Panc1 (cell line): ENCODE measurements at regions not wholly inside any gene's neighbourhood (a gene's known extent, or its start where the extent isn't known, plus 50 kb on each side); places are given as distances from the start of the nearest gene placed in this dataset.

Source experiments
- ATAC-seq: fragments of 200-7000 bp; cut with Tn5 transposase; 2 replicates; pipeline ENCODE4 v1.9.1; 2020; ENCODE audit warnings: mild to moderate bottlenecking, moderate library complexity
- BruUV-seq: library from RNA; stranded (reverse); fragments of 400-500 nt; replicated peaks from 2 replicates; lab custom pipeline; 2021; lab: Mats Ljungman, UMichigan
- CTCF ChIA-PET: fragments of 300-600 bp; sonication (Branson Sonifier 250); formaldehyde crosslinking; loops from one replicate; lab custom pipeline; 2022; ENCODE audit warnings: antibody characterized with exemption; lab: Charles Lee
- POLR2A ChIA-PET: fragments of 300-600 bp; sonication (Branson Sonifier 250); formaldehyde crosslinking; loops from one replicate; lab custom pipeline; 2022; ENCODE audit warnings: antibody characterized with exemption; lab: Charles Lee
- DNase-seq: peaks from one replicate; pipeline ENCODE4 v3.0.0-alpha.2; 2010; ENCODE audit warnings: low read depth, low spot score
- H3K27ac ChIP-seq: 2 replicates; pipeline ENCODE4 v1.5.1; 2011; ENCODE audit warnings: mild to moderate bottlenecking, low read length, inconsistent platforms
- H3K27me3 ChIP-seq: fragments of 200-500 bp; sonication (Bioruptor generic); 2 replicates; pipeline ENCODE4 v1.6.0; 2014; ENCODE audit warnings: low read length, inconsistent platforms; ENCODE audit not compliant: control insufficient read depth, insufficient read depth
- H3K36me3 ChIP-seq: fragments of 200-500 bp; sonication (Bioruptor generic); 2 replicates; pipeline ENCODE4 v1.5.1; 2014; ENCODE audit warnings: inconsistent platforms, mild to moderate bottlenecking, low read length, moderate library complexity; ENCODE audit not compliant: control insufficient read depth, insufficient read depth
- H3K4me1 ChIP-seq: 2 replicates; pipeline ENCODE4 v1.5.1; 2011; ENCODE audit warnings: inconsistent platforms, mild to moderate bottlenecking, low read length, moderate library complexity; ENCODE audit not compliant: control insufficient read depth, insufficient read depth
- H3K4me3 ChIP-seq, 2 experiments: 2 replicates each; pipeline ENCODE4 v1.5.1; 2011 to 2012; ENCODE audit warnings: low read depth in 2 of 2, low read length in 2 of 2, mild to moderate bottlenecking in 2 of 2, inconsistent platforms in 1 of 2, moderate library complexity in 1 of 2
- H3K9me3 ChIP-seq: fragments of 200-500 bp; sonication (Bioruptor generic); 2 replicates; pipeline ENCODE4 v1.5.1; 2014; ENCODE audit warnings: low read depth, mild to moderate bottlenecking, inconsistent platforms, low read length, moderate library complexity; ENCODE audit not compliant: control insufficient read depth, insufficient read depth
- POLR2AphosphoS5 ChIP-seq: IDR thresholded peaks from 2 replicates; pipeline ENCODE4 v1.6.1; 2012; ENCODE audit warnings: mild to moderate bottlenecking, low read depth, low read length, moderate library complexity
- REST ChIP-seq, 2 experiments: IDR thresholded peaks; 2 replicates each; pipeline ENCODE4 v1.6.1; 2011 to 2012; ENCODE audit warnings: low read depth in 2 of 2, control low read depth in 1 of 2, low read length in 1 of 2, mild to moderate bottlenecking in 1 of 2, moderate library complexity in 1 of 2; ENCODE audit not compliant: insufficient read depth in 1 of 2
- SIN3A ChIP-seq: IDR thresholded peaks from 2 replicates; pipeline ENCODE4 v1.6.1; 2012; ENCODE audit warnings: low read depth, mild to moderate bottlenecking, low read length, moderate library complexity, borderline replicate concordance; ENCODE audit not compliant: insufficient read depth
- TCF7L2 ChIP-seq: IDR thresholded peaks from 2 replicates; pipeline ENCODE4 v1.6.1; 2011; ENCODE audit warnings: mild to moderate bottlenecking, low read depth, low read length, inconsistent platforms
- in situ Hi-C: cut with HindIII; loops from 2 replicates; pipeline ENCODE4 v1.10.0; 2016; ENCODE audit warnings: low sequenced_read_pairs, low pct_unique_long_range_greater_than_20kb
- intact Hi-C: fragments of 100-400 bp; cut with micrococcal nuclease; formaldehyde crosslinking; loops from one replicate; pipeline ENCODE4 v1.10.0; 2022; ENCODE audit not compliant: unreplicated experiment
- TF ChIP-seq, protein P1 (sequence below): fragments of 450-650 bp; IDR thresholded peaks from 2 replicates; pipeline ENCODE4 v1.5.1; 2017; ENCODE audit warnings: mild to moderate bottlenecking

DNA sequence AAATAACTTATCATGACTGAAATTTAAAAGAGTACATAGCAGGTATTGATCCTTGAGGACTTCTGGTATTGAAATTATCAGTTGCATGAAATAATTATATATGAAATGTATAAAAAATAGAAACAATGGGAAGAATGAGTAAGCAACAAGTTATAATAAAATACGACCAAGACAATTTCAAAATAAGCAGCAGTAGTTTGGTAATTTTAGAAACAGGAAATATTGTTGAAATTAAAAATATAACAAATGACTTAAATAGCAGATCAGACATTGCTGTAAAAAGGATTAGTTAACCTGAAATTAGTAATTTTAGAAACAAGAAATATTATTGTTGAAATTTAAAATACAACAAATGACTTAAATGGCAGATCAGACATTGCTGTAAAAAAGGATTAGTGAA is 152.3 kb downstream of the BTC start:
- in situ Hi-C loops, result no loop called here
- no peak overlapping the region for H3K27ac ChIP-seq

GRCh38 chr4:74649193-74649592 is 145.1 kb downstream of the BTC start:
- no peak overlapping the region for H3K27ac ChIP-seq
- no peaks in the 10 kb centered on the region; the same call in 1 of the 2 replicates for H3K4me1 ChIP-seq
- no peaks in the 10 kb centered on the region for H3K27me3 ChIP-seq
- intact Hi-C loops (no loop called here), in situ Hi-C loops (no loop called here)
- ATAC-seq, result no peak
- no peaks in the 10 kb centered on the region for H3K9me3 ChIP-seq
- BruUV-seq, result no TSS peak
- ChIA-PET CTCF (no interaction called here), POLR2A (no interaction called here)
- TF ChIP-seq TCF7L2 (no peak), REST (IDR thresholded peaks at IDR 0.05; ENCODE audit: insufficient read depth in 1 of 2, low read depth in 2 of 2, low read length in 1 of 2) (no peak), POLR2AphosphoS5 (no peak), SIN3A (no peak)
- TF ChIP-seq, protein P1, sequence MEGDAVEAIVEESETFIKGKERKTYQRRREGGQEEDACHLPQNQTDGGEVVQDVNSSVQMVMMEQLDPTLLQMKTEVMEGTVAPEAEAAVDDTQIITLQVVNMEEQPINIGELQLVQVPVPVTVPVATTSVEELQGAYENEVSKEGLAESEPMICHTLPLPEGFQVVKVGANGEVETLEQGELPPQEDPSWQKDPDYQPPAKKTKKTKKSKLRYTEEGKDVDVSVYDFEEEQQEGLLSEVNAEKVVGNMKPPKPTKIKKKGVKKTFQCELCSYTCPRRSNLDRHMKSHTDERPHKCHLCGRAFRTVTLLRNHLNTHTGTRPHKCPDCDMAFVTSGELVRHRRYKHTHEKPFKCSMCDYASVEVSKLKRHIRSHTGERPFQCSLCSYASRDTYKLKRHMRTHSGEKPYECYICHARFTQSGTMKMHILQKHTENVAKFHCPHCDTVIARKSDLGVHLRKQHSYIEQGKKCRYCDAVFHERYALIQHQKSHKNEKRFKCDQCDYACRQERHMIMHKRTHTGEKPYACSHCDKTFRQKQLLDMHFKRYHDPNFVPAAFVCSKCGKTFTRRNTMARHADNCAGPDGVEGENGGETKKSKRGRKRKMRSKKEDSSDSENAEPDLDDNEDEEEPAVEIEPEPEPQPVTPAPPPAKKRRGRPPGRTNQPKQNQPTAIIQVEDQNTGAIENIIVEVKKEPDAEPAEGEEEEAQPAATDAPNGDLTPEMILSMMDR, result no peak
- DNase-seq, result no peak
- H3K4me3 ChIP-seq, result no peak overlapping the region
- no peaks in the 10 kb centered on the region for H3K36me3 ChIP-seq

More for the DNA sequence above, 152.3 kb downstream of the BTC start:
- Histone ChIP-seq H3K9me3 (no peaks in the 10 kb centered on the region), H3K4me1 (no peaks in the 10 kb centered on the region), H3K27me3 (no peaks in the 10 kb centered on the region), H3K36me3 (no peaks in the 10 kb centered on the region), H3K4me3 (no peak overlapping the region)
- ChIA-PET POLR2A (no interaction called here), CTCF (no interaction called here)
- ATAC-seq, result no peak
- no peak for TF ChIP-seq TCF7L2
- no peak for TF ChIP-seq SIN3A
- TF ChIP-seq, protein P1, result no peak
- TF ChIP-seq POLR2AphosphoS5, result no peak
- no peak for TF ChIP-seq REST (IDR thresholded peaks at IDR 0.05; ENCODE audit: insufficient read depth in 1 of 2, low read depth in 2 of 2, low read length in 1 of 2)
- no peak for DNase-seq
- intact Hi-C loops, result no loop called here
- BruUV-seq, result no TSS peak
